ENCODE measurements at regions not wholly inside any gene's neighbourhood (a gene's known extent, or its start where the extent isn't known, plus 50 kb on each side); places are given as distances from the start of the nearest gene placed in this dataset.
A peak's percentile ranks its signal among the peaks of the same experiment; 100 is the strongest.

DNA sequence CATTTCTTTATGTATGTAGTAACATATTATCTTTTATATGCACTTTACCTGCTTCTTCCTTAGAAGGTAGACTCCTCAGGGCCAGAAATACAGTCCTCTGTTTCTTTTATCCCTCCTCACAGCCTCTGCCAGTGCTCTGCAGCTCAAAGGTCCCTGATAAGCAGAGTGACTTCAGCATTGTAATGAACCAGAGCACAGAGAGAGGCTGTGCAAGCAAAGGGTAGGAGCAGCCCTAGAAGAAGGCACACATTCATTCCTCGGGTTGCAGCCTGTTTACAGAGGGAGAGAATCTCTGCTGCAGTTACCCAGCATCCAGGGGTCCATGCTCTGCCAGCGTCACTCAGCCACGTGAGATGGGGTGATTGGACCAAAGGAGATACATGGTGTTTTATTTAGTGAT lies 101.1 kb downstream of the RHOU start:
- H3K4me3 ChIP-seq, result no peak overlapping the region
- H3K27ac ChIP-seq, result no peak overlapping the region
- intact Hi-C loops (cut with DNase I; ENCODE audit: low total_unique reads), result loop anchor here (10.0 kb wide), 1 partner anchor 102 kb away; the partner anchor contains the start of gene RHOU
- H3K9me3 ChIP-seq, result no peaks in the 10 kb centered on the region
- H3K27me3 ChIP-seq, result no peaks in the 10 kb centered on the region
- no peaks in the 10 kb centered on the region for H3K36me3 ChIP-seq
- ATAC-seq (no peak), DNase-seq (no peak)
- peaks cover 0 to 26% of the 10 kb centered on the region in 2 donors for H3K4me1 ChIP-seq
- in situ Hi-C loops (cut with MboI; ENCODE audit: low sequenced_read_pairs in 4 of 4), result no loop called here
- TF ChIP-seq, protein P1, sequence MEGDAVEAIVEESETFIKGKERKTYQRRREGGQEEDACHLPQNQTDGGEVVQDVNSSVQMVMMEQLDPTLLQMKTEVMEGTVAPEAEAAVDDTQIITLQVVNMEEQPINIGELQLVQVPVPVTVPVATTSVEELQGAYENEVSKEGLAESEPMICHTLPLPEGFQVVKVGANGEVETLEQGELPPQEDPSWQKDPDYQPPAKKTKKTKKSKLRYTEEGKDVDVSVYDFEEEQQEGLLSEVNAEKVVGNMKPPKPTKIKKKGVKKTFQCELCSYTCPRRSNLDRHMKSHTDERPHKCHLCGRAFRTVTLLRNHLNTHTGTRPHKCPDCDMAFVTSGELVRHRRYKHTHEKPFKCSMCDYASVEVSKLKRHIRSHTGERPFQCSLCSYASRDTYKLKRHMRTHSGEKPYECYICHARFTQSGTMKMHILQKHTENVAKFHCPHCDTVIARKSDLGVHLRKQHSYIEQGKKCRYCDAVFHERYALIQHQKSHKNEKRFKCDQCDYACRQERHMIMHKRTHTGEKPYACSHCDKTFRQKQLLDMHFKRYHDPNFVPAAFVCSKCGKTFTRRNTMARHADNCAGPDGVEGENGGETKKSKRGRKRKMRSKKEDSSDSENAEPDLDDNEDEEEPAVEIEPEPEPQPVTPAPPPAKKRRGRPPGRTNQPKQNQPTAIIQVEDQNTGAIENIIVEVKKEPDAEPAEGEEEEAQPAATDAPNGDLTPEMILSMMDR (IDR thresholded peaks at IDR 0.05 in 4 of 5, conservative IDR thresholded peaks at IDR 0.05 in 1 of 5), result no peak
- TF ChIP-seq POLR2A (IDR thresholded peaks at IDR 0.05), result no peak

DNA sequence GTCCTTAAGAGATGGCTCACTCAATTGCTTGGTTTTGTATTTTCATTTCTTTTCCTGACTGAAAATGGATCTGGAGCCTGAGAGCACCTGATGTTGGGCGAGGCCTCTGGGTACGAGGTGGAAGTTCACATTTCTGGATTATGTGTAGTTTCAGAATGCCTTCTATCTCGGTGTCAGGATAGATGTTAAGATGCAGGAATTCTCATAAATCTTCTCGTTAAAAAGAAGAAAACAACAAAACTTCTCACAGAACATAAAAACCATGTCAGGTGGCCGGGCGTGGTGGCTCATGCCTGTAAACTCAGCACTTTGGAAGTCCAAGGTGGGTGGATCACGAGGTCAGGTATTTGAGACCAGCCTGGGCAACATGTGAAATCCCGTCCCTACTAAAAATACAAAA lies 101.8 kb downstream of the RHOU start:
- Histone ChIP-seq H3K4me3 (no peak overlapping the region), H3K36me3 (no peaks in the 10 kb centered on the region), H3K27me3 (no peaks in the 10 kb centered on the region), H3K4me1 (peaks cover 0 to 30% of the 10 kb centered on the region in 2 donors), H3K27ac (no peak overlapping the region), H3K9me3 (no peaks in the 10 kb centered on the region)
- intact Hi-C loops (cut with DNase I; ENCODE audit: low total_unique reads) (loop anchor here (10.0 kb wide), 1 partner anchor 102 kb away; the partner anchor contains the start of gene RHOU), in situ Hi-C loops (cut with MboI; ENCODE audit: low sequenced_read_pairs in 4 of 4) (no loop called here)
- ATAC-seq, result no peak
- no peak for TF ChIP-seq POLR2A (IDR thresholded peaks at IDR 0.05)
- DNase-seq, result no peak

DNA sequence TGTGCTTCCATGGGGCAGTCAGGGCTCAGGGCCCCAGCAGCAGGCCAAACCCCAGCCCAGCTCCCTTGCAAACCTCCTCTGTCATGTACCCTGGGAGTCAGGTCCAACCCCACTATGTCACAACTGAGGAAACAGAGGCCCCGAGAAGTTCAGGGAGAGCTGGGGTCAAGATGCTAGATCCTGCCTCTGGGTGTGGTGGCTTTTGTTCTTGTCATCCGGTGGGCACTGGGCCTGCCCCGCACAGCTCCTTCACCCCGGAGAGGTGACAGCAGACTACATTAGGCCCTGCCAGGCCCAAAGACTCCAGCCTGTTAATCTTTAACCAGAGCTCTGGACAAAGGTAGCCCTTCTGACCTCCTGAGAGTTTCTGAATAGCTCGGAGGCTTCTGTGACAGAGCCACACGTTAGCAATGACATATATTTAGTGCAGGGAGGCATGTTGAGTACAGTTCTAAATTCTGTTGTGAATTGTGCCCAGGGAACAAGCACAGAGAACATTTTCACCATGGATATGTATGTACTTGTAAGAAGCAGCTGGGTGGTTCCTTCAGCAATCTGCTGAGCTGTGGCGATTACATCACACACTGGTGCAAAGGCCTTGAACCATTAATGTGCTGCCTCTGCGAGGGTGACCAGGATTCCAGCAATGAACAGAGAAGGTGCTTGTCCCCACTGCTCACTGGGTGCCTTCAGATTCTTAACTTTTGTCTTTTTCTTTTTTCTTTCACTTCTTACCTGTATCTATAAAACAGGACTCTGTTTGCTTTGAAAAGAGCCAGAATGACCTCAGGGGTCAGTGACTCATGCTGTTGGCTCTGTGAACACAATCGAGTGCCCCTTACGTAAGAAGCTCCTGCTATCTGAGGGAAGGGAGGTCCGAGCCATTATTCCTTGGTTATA lies 102.8 kb downstream of the RHOU start:
- Histone ChIP-seq H3K27ac (peak overlapping the region; percentile 0 to 77 (median 57)), H3K9me3 (no peaks in the 10 kb centered on the region), H3K4me1 (peaks cover 0 to 31% of the 10 kb centered on the region in 2 donors), H3K27me3 (no peaks in the 10 kb centered on the region), H3K36me3 (no peaks in the 10 kb centered on the region), H3K4me3 (no peak overlapping the region)
- DNase-seq (peak in 1 of 2 donors; percentile 42), ATAC-seq (peak; percentile 55 to 70)
- in situ Hi-C loops (cut with MboI; ENCODE audit: low sequenced_read_pairs in 4 of 4) (no loop called here), intact Hi-C loops (cut with DNase I; ENCODE audit: low total_unique reads) (loop anchor here (10.0 kb wide), 1 partner anchor 103 kb away; the partner anchor contains the start of gene RHOU)
- TF ChIP-seq, protein P1 (IDR thresholded peaks at IDR 0.05 in 4 of 5, conservative IDR thresholded peaks at IDR 0.05 in 1 of 5), result no peak
- no peak for TF ChIP-seq POLR2A (IDR thresholded peaks at IDR 0.05)

DNA sequence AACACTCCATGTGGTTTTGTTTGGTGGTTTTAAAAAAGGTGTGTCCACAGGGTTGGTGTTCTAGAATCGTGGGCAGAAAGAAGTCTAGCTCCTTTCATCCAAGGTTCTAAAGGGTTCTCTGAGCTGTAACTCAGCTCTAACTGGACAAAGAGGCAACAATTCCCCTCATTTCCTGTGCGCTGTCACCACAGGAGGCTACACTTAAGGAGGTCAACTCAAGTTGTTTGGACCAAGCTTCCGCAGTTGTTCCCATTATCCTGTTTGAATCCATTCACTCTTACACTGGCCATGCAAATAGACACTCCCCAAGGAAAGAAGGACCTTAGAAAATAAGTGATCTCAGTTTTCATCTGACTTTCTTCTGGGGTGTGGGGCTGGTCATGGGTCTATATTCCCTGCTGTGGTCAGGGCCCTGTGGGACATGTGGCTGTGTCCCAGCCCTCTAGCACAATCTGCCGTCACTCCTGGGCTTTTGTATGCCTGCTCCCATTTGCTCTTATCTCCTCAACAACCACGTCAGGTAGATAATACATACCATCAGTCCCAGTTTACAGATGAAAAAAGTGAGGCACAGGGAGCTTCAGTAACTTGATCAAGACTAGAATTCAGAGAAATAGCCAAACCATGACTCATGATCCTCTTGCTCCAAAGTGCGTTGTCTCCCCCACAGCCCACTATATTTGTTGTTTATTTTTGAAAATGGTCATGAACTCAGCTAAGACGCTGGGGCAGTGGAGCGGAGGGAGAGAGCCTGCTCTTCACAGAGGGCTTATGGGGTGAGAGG lies 103.6 kb downstream of the RHOU start:
- H3K4me1 ChIP-seq, result peaks cover 0 to 25% of the 10 kb centered on the region in 2 donors
- peak overlapping the region; percentile 0 to 77 (median 57) for H3K27ac ChIP-seq
- in situ Hi-C loops (cut with MboI; ENCODE audit: low sequenced_read_pairs in 4 of 4) (no loop called here), intact Hi-C loops (cut with DNase I; ENCODE audit: low total_unique reads) (loop anchor here (10.0 kb wide), 1 partner anchor 104 kb away; the partner anchor contains the start of gene RHOU)
- H3K27me3 ChIP-seq, result no peaks in the 10 kb centered on the region
- H3K4me3 ChIP-seq, result no peak overlapping the region
- no peak for ATAC-seq
- H3K36me3 ChIP-seq, result no peaks in the 10 kb centered on the region
- H3K9me3 ChIP-seq, result no peaks in the 10 kb centered on the region
- TF ChIP-seq POLR2A (IDR thresholded peaks at IDR 0.05), result no peak
- TF ChIP-seq, protein P1 (IDR thresholded peaks at IDR 0.05 in 4 of 5, conservative IDR thresholded peaks at IDR 0.05 in 1 of 5), result no peak
- DNase-seq, result no peak

DNA sequence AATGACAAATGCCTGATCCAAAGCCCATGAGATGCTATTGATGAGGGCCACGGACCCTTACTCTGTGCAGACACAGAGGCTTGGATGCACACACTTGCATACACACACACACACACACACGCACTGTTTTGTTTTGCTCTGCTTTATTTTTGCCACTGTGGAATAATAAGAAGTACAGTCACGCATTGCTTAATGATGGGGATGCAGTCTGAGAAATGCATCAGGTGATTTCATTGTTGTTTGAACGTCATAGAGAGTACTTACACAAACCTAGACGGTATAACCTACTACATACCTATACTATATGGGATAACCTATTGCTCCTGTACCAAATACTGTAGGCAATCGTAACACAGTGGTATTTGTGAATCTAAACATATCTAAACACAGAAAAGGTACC lies 104.4 kb downstream of the RHOU start:
- H3K27me3 ChIP-seq, result no peaks in the 10 kb centered on the region
- TF ChIP-seq POLR2A (IDR thresholded peaks at IDR 0.05), result no peak
- TF ChIP-seq, protein P1 (IDR thresholded peaks at IDR 0.05 in 4 of 5, conservative IDR thresholded peaks at IDR 0.05 in 1 of 5), result no peak
- H3K4me3 ChIP-seq, result no peak overlapping the region
- H3K4me1 ChIP-seq, result peaks cover 0 to 18% of the 10 kb centered on the region in 2 donors
- in situ Hi-C loops (cut with MboI; ENCODE audit: low sequenced_read_pairs in 4 of 4) (no loop called here), intact Hi-C loops (cut with DNase I; ENCODE audit: low total_unique reads) (loop anchor here (10.0 kb wide), 1 partner anchor 105 kb away; the partner anchor contains the start of gene RHOU)
- no peak overlapping the region for H3K27ac ChIP-seq
- ATAC-seq (no peak), DNase-seq (no peak)
- no peaks in the 10 kb centered on the region for H3K9me3 ChIP-seq
- no peaks in the 10 kb centered on the region for H3K36me3 ChIP-seq

All from gastrocnemius medialis (tissue), 4 donors.